Gastroesophageal sphincter (tissue), 3 donors: ENCODE measurements at regions not wholly inside any gene's neighbourhood (a gene's known extent, or its start where the extent isn't known, plus 50 kb on each side); places are given as distances from the start of the nearest gene placed in this dataset.

Experiments
- CTCF ChIP-seq, 4 experiments: fragments of 200-600 bp in 2 of 4; fragments of 450-650 bp in 2 of 4; sonication (generic) in 1 of 4; IDR thresholded peaks; one replicate each; pipeline ENCODE4 v1.5.1; 2017 to 2019; ENCODE audit warnings: antibody characterized with exemption in 4 of 4, mild to moderate bottlenecking in 2 of 4, moderate library complexity in 2 of 4
- EP300 ChIP-seq: sonication (generic); formaldehyde crosslinking; IDR thresholded peaks from one replicate; pipeline ENCODE4 v1.6.1; 2017; ENCODE audit warnings: antibody characterized with exemption, mild to moderate bottlenecking

- TF ChIP-seq CTCF (IDR thresholded peaks at IDR 0.05), result no peak
- no peak for TF ChIP-seq EP300
Measured at GRCh38 chr3:27641888-27642601, 80.1 kb downstream of the EOMES start.
